ENCODE measurements at regions not wholly inside any gene's neighbourhood (a gene's known extent, or its start where the extent isn't known, plus 50 kb on each side); places are given as distances from the start of the nearest gene placed in this dataset.
A peak's percentile ranks its signal among the peaks of the same experiment; 100 is the strongest.

GRCh38 chr6:67818322-67818721 lies 816.8 kb upstream of the ADGRB3 start (continued):
- TF ChIP-seq CTCF (tag by site-specific recombination; IDR thresholded peaks at IDR 0.05): no peak
- TF ChIP-seq BCL11B (tag by site-specific recombination; IDR thresholded peaks at IDR 0.05; ENCODE audit: low read depth): no peak
- no peak for TF ChIP-seq ZNF624 (tag by site-specific recombination; IDR thresholded peaks at IDR 0.05)
- no peak for TF ChIP-seq ZBTB21 (tag by site-specific recombination; IDR thresholded peaks at IDR 0.05)

- Histone ChIP-seq H3K9me3 (ENCODE audit: control insufficient read depth, insufficient read depth, low read depth, low read length) (no peaks in the 10 kb centered on the region), H3K36me3 (ENCODE audit: control insufficient read depth in 2 of 2, insufficient read depth in 1 of 2, low read length in 2 of 2) (no peaks in the 10 kb centered on the region), H3K27ac (ENCODE audit: extremely low read depth, low read depth, low read length) (no peak overlapping the region), H3K4me3 (ENCODE audit: low read depth, low read length) (no peak overlapping the region), H3K4me1 (ENCODE audit: control insufficient read depth, insufficient read depth, low read length) (no peaks in the 10 kb centered on the region)
- TF ChIP-seq IKZF3 (tag by site-specific recombination; IDR thresholded peaks at IDR 0.05) (no peak), ZNF660 (tag by site-specific recombination; IDR thresholded peaks at IDR 0.05) (no peak), ZNF114 (tag by site-specific recombination; IDR thresholded peaks at IDR 0.05) (no peak), REPIN1 (tag by site-specific recombination; IDR thresholded peaks at IDR 0.05; ENCODE audit: low read depth) (no peak), ZNF513 (tag by site-specific recombination; IDR thresholded peaks at IDR 0.05) (no peak)
- ChIA-PET POLR2A (no interaction called here), CTCF (no interaction called here)
Measured at GRCh38 chr6:67815623-67816022, 819.5 kb upstream of the ADGRB3 start.

- Histone ChIP-seq H3K27ac (ENCODE audit: extremely low read depth, low read depth, low read length) (no peak overlapping the region), H3K4me1 (ENCODE audit: control insufficient read depth, insufficient read depth, low read length) (no peaks in the 10 kb centered on the region), H3K4me3 (ENCODE audit: low read depth, low read length) (no peak overlapping the region), H3K36me3 (ENCODE audit: control insufficient read depth in 2 of 2, insufficient read depth in 1 of 2, low read length in 2 of 2) (no peaks in the 10 kb centered on the region), H3K9me3 (ENCODE audit: control insufficient read depth, insufficient read depth, low read depth, low read length) (no peaks in the 10 kb centered on the region)
- ChIA-PET POLR2A (no interaction called here), CTCF (no interaction called here)
- TF ChIP-seq SP2 (tag by site-specific recombination; IDR thresholded peaks at IDR 0.05) (no peak), ZNF302 (tag by site-specific recombination; IDR thresholded peaks at IDR 0.05; ENCODE audit: low read depth) (no peak), ZNF837 (tag by site-specific recombination; IDR thresholded peaks at IDR 0.05) (no peak), ZNF335 (tag by site-specific recombination; conservative IDR thresholded peaks at IDR 0.05) (no peak)
Measured at GRCh38 chr6:67814262-67814661, 820.8 kb upstream of the ADGRB3 start.

- Histone ChIP-seq H3K36me3 (ENCODE audit: control insufficient read depth in 2 of 2, insufficient read depth in 1 of 2, low read length in 2 of 2) (no peaks in the 10 kb centered on the region), H3K4me3 (ENCODE audit: low read depth, low read length) (no peak overlapping the region), H3K27ac (ENCODE audit: extremely low read depth, low read depth, low read length) (no peak overlapping the region), H3K4me1 (ENCODE audit: control insufficient read depth, insufficient read depth, low read length) (no peaks in the 10 kb centered on the region), H3K9me3 (ENCODE audit: control insufficient read depth, insufficient read depth, low read depth, low read length) (no peaks in the 10 kb centered on the region)
- TF ChIP-seq KLF7 (tag by site-specific recombination; IDR thresholded peaks at IDR 0.05; ENCODE audit: borderline replicate concordance): no peak
- no peak for TF ChIP-seq KLF9 (tag by site-specific recombination; IDR thresholded peaks at IDR 0.05; ENCODE audit: low read depth)
- TF ChIP-seq SETDB1 (IDR thresholded peaks at IDR 0.05; ENCODE audit: insufficient read length, low read length): peak; percentile 73
- no peak for TF ChIP-seq ZNF610 (tag by site-specific recombination; IDR thresholded peaks at IDR 0.05; ENCODE audit: borderline replicate concordance)
- ChIA-PET CTCF (interaction anchor here (1.2 kb wide), 1 partner anchor 10 kb away, joined by 8 read pairs; no protein-coding TSS in a partner anchor), POLR2A (no interaction called here)
Measured at GRCh38 chr6:67812693-67813092, 822.4 kb upstream of the ADGRB3 start.

Measured in HEK293 (cell line).